GM19238 (cell line): ENCODE measurements at regions not wholly inside any gene's neighbourhood (a gene's known extent, or its start where the extent isn't known, plus 50 kb on each side); places are given as distances from the start of the nearest gene placed in this dataset.
"Not testable (repeated sequence)": the region's sequence is repeated elsewhere in the genome, so short reads cannot be mapped to it uniquely, and the experiment has no call there.

ENCODE experiments used
- DNase-seq: peaks from one replicate; pipeline ENCODE4 v3.0.0; 2011; ENCODE audit warnings: low spot score; ENCODE audit not compliant: insufficient read length

- DNase-seq, result no peak
These were observed 210.1 kb upstream of the C1orf87 start for GRCh38 chr1:60283690-60284089.

GRCh38 chr1:60281360-60281932 is 207.9 kb upstream of the C1orf87 start:
- peak; percentile 15 for DNase-seq

- DNase-seq, result no peak
These were observed 207.2 kb upstream of the C1orf87 start for GRCh38 chr1:60280819-60281218.

GRCh38 chr1:60280256-60280655 is 206.7 kb upstream of the C1orf87 start:
- DNase-seq, result no peak

GRCh38 chr1:60279798-60280197 is 206.2 kb upstream of the C1orf87 start:
- DNase-seq, result no peak

GRCh38 chr1:60277269-60277668 is 203.7 kb upstream of the C1orf87 start:
- DNase-seq, result no peak

- no peak for DNase-seq
These were observed 201.1 kb upstream of the C1orf87 start for GRCh38 chr1:60274422-60275290.

GRCh38 chr1:60273185-60273584 is 199.6 kb upstream of the C1orf87 start:
- DNase-seq, result no peak

GRCh38 chr1:60271041-60271440 is 197.5 kb upstream of the C1orf87 start:
- DNase-seq, result no peak

- DNase-seq, result no peak
These were observed 194.9 kb upstream of the C1orf87 start for GRCh38 chr1:60268451-60268850.

GRCh38 chr1:60265560-60266535 is 192.3 kb upstream of the C1orf87 start:
- no peak for DNase-seq

GRCh38 chr1:60262701-60263100 is 189.1 kb upstream of the C1orf87 start:
- DNase-seq, result no peak

- no peak for DNase-seq
These were observed 184.0 kb upstream of the C1orf87 start for GRCh38 chr1:60257531-60257930.

- no peak for DNase-seq
These were observed 182.0 kb upstream of the C1orf87 start for GRCh38 chr1:60255565-60255964.

- no peak for DNase-seq
These were observed 177.9 kb upstream of the C1orf87 start for GRCh38 chr1:60251426-60251825.

- DNase-seq, result not testable (repeated sequence)
These were observed 173.9 kb upstream of the C1orf87 start for GRCh38 chr1:60247467-60247866.

- DNase-seq, result no peak
These were observed 171.8 kb upstream of the C1orf87 start for GRCh38 chr1:60245324-60245723.

GRCh38 chr1:60244906-60245305 is 171.3 kb upstream of the C1orf87 start:
- DNase-seq, result no peak

- no peak for DNase-seq
These were observed 161.7 kb upstream of the C1orf87 start for GRCh38 chr1:60235275-60235674.

GRCh38 chr1:60234776-60235175 is 161.2 kb upstream of the C1orf87 start:
- DNase-seq, result no peak

- DNase-seq, result no peak
These were observed 156.3 kb upstream of the C1orf87 start for GRCh38 chr1:60229821-60230220.

- no peak for DNase-seq
These were observed 154.5 kb upstream of the C1orf87 start for GRCh38 chr1:60228041-60228491.
